ENCODE measurements at regions not wholly inside any gene's neighbourhood (a gene's known extent, or its start where the extent isn't known, plus 50 kb on each side); places are given as distances from the start of the nearest gene placed in this dataset.

DNA sequence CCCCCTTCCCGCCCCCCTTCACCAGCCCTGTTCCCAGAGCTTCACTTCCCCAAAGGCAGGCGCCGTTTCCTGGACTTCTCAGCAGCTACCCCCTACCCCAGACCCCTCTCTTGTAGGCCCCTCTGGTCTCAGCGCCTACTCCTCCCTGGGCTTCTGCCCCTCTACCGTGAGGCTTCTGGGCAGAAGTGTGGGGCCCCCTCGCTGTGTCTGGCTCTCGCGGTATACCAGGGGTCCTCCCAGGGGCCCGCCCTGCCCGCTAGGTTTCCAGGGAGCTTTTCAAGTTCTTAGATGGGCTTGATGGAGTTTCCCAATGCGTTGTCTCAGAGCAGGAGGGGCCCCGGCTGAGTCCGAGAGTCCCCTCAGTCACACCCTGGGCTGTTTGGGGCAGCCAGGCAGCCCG, 247.1 kb downstream of the SEC14L1 start:
- TF ChIP-seq, protein P1, sequence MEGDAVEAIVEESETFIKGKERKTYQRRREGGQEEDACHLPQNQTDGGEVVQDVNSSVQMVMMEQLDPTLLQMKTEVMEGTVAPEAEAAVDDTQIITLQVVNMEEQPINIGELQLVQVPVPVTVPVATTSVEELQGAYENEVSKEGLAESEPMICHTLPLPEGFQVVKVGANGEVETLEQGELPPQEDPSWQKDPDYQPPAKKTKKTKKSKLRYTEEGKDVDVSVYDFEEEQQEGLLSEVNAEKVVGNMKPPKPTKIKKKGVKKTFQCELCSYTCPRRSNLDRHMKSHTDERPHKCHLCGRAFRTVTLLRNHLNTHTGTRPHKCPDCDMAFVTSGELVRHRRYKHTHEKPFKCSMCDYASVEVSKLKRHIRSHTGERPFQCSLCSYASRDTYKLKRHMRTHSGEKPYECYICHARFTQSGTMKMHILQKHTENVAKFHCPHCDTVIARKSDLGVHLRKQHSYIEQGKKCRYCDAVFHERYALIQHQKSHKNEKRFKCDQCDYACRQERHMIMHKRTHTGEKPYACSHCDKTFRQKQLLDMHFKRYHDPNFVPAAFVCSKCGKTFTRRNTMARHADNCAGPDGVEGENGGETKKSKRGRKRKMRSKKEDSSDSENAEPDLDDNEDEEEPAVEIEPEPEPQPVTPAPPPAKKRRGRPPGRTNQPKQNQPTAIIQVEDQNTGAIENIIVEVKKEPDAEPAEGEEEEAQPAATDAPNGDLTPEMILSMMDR (IDR thresholded peaks at IDR 0.05), result no peak
- no peak for TF ChIP-seq POLR2A (IDR thresholded peaks at IDR 0.05)

Measured in transverse colon (tissue), 3 donors.